H9 (cell line): ENCODE measurements at regions not wholly inside any gene's neighbourhood (a gene's known extent, or its start where the extent isn't known, plus 50 kb on each side); places are given as distances from the start of the nearest gene placed in this dataset.

Experiments used
- DNase-seq: peaks from one replicate; pipeline ENCODE4 v3.0.0-alpha.2; 2017
- H2AFZ ChIP-seq: one replicate; pipeline ENCODE4 v1.6.1; 2013; ENCODE audit warnings: mild to moderate bottlenecking, low read length, control low read depth, moderate library complexity
- H2AK5ac ChIP-seq: 2 replicates; pipeline ENCODE4 v1.6.1; 2013; ENCODE audit warnings: low read length, control low read depth, mixed read lengths; ENCODE audit not compliant: insufficient read length
- H2BK120ac ChIP-seq: one replicate; pipeline ENCODE4 v1.6.1; 2013; ENCODE audit warnings: low read depth, mild to moderate bottlenecking, low read length, control low read depth, inconsistent platforms; ENCODE audit not compliant: poor library complexity, severe bottlenecking
- H2BK12ac ChIP-seq: 2 replicates; pipeline ENCODE4 v1.6.1; 2013; ENCODE audit warnings: low read length, control low read depth, mixed read lengths, low read depth; ENCODE audit not compliant: insufficient read length
- H2BK15ac ChIP-seq: 2 replicates; pipeline ENCODE4 v1.6.1; 2013; ENCODE audit warnings: low read depth, low read length, control low read depth
- H2BK20ac ChIP-seq: one replicate; pipeline ENCODE4 v1.6.1; 2013; ENCODE audit warnings: low read depth, mild to moderate bottlenecking, low read length, control low read depth, inconsistent platforms; ENCODE audit not compliant: poor library complexity, severe bottlenecking
- H2BK5ac ChIP-seq: 2 replicates; pipeline ENCODE4 v1.6.1; 2013; ENCODE audit warnings: low read length, control low read depth, mixed read lengths; ENCODE audit not compliant: insufficient read length
- H3K14ac ChIP-seq: 2 replicates; pipeline ENCODE4 v1.6.1; 2013; ENCODE audit warnings: low read length, control low read depth; ENCODE audit not compliant: insufficient read depth
- H3K18ac ChIP-seq: 2 replicates; pipeline ENCODE4 v1.6.1; 2013; ENCODE audit warnings: low read depth, mild to moderate bottlenecking, mixed read lengths, low read length, control low read depth; ENCODE audit not compliant: insufficient read length
- H3K23ac ChIP-seq: 2 replicates; pipeline ENCODE4 v1.6.1; 2013; ENCODE audit warnings: low read length, control low read depth, mixed read lengths, low read depth; ENCODE audit not compliant: insufficient read length
- H3K23me2 ChIP-seq: 2 replicates; pipeline ENCODE4 v1.6.1; 2013; ENCODE audit warnings: low read depth, mild to moderate bottlenecking, mixed read lengths, low read length, control low read depth; ENCODE audit not compliant: insufficient read length, poor library complexity, severe bottlenecking
- H3K27ac ChIP-seq: 2 replicates; pipeline ENCODE4 v1.5.1; 2013; ENCODE audit warnings: low read length, control low read depth, mixed read lengths, low read depth; ENCODE audit not compliant: insufficient read length
- H3K27me3 ChIP-seq: 2 replicates; pipeline ENCODE4 v1.6.1; 2013; ENCODE audit warnings: low read length, control low read depth, inconsistent platforms; ENCODE audit not compliant: insufficient read depth
- H3K4ac ChIP-seq: 2 replicates; pipeline ENCODE4 v1.6.1; 2013; ENCODE audit warnings: low read depth, mild to moderate bottlenecking, control low read depth, inconsistent platforms, low read length, moderate library complexity
- H3K4me1 ChIP-seq: 2 replicates; pipeline ENCODE4 v1.6.1; 2013; ENCODE audit warnings: low read length, control low read depth, inconsistent platforms; ENCODE audit not compliant: insufficient read depth
- H3K4me2 ChIP-seq: 2 replicates; pipeline ENCODE4 v1.6.1; 2013; ENCODE audit warnings: low read length, control low read depth, mixed read lengths; ENCODE audit not compliant: insufficient read length, insufficient read depth
- H3K56ac ChIP-seq: 2 replicates; pipeline ENCODE4 v1.6.1; 2013; ENCODE audit warnings: low read depth, mild to moderate bottlenecking, mixed read lengths, low read length, control low read depth; ENCODE audit not compliant: insufficient read length
- H3K79me1 ChIP-seq: 2 replicates; pipeline ENCODE4 v1.6.1; 2013; ENCODE audit warnings: low read depth, mild to moderate bottlenecking, moderate library complexity, low read length, control low read depth, inconsistent platforms; ENCODE audit not compliant: insufficient read depth, poor library complexity, severe bottlenecking
- H3K79me2 ChIP-seq: 2 replicates; pipeline ENCODE4 v1.6.1; 2013; ENCODE audit warnings: low read length, control low read depth, inconsistent platforms; ENCODE audit not compliant: insufficient read depth
- H3K9ac ChIP-seq: 2 replicates; pipeline ENCODE4 v1.6.1; 2013; ENCODE audit warnings: low read length, control low read depth, mixed read lengths; ENCODE audit not compliant: insufficient read length; ENCODE audit errors: extremely low read depth
- H3K9me3 ChIP-seq: one replicate; pipeline ENCODE4 v1.6.1; 2013; ENCODE audit warnings: low read depth, low read length, inconsistent platforms; ENCODE audit not compliant: control insufficient read depth
- H3T11ph ChIP-seq: one replicate; pipeline ENCODE4 v1.6.1; 2013; ENCODE audit warnings: mild to moderate bottlenecking, low read length, control low read depth, inconsistent platforms
- H4K20me1 ChIP-seq: one replicate; pipeline ENCODE4 v1.6.1; 2013; ENCODE audit not compliant: control insufficient read depth, insufficient read length, insufficient read depth
- H4K5ac ChIP-seq: 2 replicates; pipeline ENCODE4 v1.6.1; 2013; ENCODE audit warnings: low read depth, mild to moderate bottlenecking, mixed read lengths, low read length, control low read depth; ENCODE audit not compliant: insufficient read length
- H4K8ac ChIP-seq: replicated peaks from 2 replicates; pipeline ENCODE4 v1.6.1; 2013; ENCODE audit warnings: low read length, control low read depth, mixed read lengths, low read depth; ENCODE audit not compliant: insufficient read length
- H4K91ac ChIP-seq: 2 replicates; pipeline ENCODE4 v1.6.1; 2013; ENCODE audit warnings: low read depth, mild to moderate bottlenecking, moderate library complexity, mixed read lengths, low read length, control low read depth; ENCODE audit not compliant: insufficient read length
- H3K27ac Mint-ChIP-seq, 3 experiments: 2 replicates in 2 of 3; 3 replicates in 1 of 3; pipeline ENCODE4 v1.8.0; 2020 to 2021; ENCODE audit warnings: mixed read lengths in 3 of 3, mild to moderate bottlenecking in 1 of 3, moderate library complexity in 1 of 3
- H3K27me3 Mint-ChIP-seq: 2 replicates; pipeline ENCODE4 v1.8.0; 2021; ENCODE audit warnings: low read depth, mild to moderate bottlenecking, moderate library complexity, mixed read lengths
- H3K36me3 Mint-ChIP-seq, 3 experiments: 2 replicates in 2 of 3; 3 replicates in 1 of 3; pipeline ENCODE4 v1.8.0; 2020 to 2021; ENCODE audit warnings: low read depth in 3 of 3, mixed read lengths in 3 of 3; ENCODE audit not compliant: insufficient read depth in 1 of 3
- H3K4me1 Mint-ChIP-seq, 2 experiments: 2 replicates each; pipeline ENCODE4 v1.8.0; 2020; ENCODE audit warnings: mixed read lengths in 2 of 2
- H3K4me3 Mint-ChIP-seq, 2 experiments: 2 replicates in 1 of 2; 3 replicates in 1 of 2; pipeline ENCODE4 v1.8.0; 2020 to 2021; ENCODE audit warnings: mild to moderate bottlenecking in 2 of 2, mixed read lengths in 2 of 2, moderate library complexity in 1 of 2
- H3K9me3 Mint-ChIP-seq, 2 experiments: 2 replicates in 1 of 2; 3 replicates in 1 of 2; pipeline ENCODE4 v1.8.0; 2020; ENCODE audit warnings: mild to moderate bottlenecking in 2 of 2, mixed read lengths in 2 of 2, moderate library complexity in 1 of 2
- WGBS: extraction: QIAGEN DNeasy Blood & Tissue Kit; methylation state at CpG from one replicate; pipeline ENCODE4 v1.1.7; 2013; ENCODE audit warnings: missing lambda C conversion rate, low lambda C conversion rate, mixed read lengths; ENCODE audit not compliant: insufficient read length; ENCODE audit errors: extremely low coverage; 5-methylcytosine and 5-hydroxymethylcytosine counted together
- TF ChIP-seq, protein P1 (sequence below): fragments of 200-600 bp; sonication (generic); conservative IDR thresholded peaks from 3 replicates; pipeline ENCODE4 v1.8.0; 2021; ENCODE audit warnings: antibody characterized with exemption, mild to moderate bottlenecking

DNA sequence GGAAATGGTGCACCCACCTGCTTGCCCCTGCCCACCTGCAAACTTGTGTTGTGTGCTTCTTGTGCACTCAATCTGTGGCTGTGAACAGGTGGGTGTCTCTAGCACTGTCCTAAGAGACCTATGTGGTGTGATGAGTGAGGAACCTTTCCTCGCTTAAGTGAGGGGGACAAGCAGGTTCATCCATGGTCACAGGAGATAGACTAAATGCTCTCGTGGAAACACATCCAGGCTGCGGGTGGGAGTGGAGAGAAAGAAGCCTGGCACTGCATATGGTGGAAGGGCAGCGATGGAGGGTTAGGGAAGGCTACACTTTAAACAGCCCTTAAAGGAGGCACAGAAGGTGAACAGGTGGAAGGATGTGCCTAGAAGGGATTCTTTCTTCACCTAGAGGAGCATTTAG is 330.9 kb downstream of the CXCL12 start:
- no peak overlapping the region for H4K5ac ChIP-seq
- no peak overlapping the region for H2AK5ac ChIP-seq
- no peaks in the 10 kb centered on the region for H3K27me3 ChIP-seq
- no peak overlapping the region for H3K56ac ChIP-seq
- peaks cover 11 to 18% of the 10 kb centered on the region in 2 experiments for H3K4me1 Mint-ChIP-seq
- H2AFZ ChIP-seq, result no peak overlapping the region
- H2BK15ac ChIP-seq, result no peak overlapping the region
- H3K23me2 ChIP-seq, result no peaks in the 10 kb centered on the region
- no peaks in the 10 kb centered on the region; a peak in 1 of 5 replicates for H3K9me3 Mint-ChIP-seq
- H3K27me3 Mint-ChIP-seq, result peaks cover 5% of the 10 kb centered on the region; the same call in 1 of the 2 replicates
- TF ChIP-seq, protein P1, sequence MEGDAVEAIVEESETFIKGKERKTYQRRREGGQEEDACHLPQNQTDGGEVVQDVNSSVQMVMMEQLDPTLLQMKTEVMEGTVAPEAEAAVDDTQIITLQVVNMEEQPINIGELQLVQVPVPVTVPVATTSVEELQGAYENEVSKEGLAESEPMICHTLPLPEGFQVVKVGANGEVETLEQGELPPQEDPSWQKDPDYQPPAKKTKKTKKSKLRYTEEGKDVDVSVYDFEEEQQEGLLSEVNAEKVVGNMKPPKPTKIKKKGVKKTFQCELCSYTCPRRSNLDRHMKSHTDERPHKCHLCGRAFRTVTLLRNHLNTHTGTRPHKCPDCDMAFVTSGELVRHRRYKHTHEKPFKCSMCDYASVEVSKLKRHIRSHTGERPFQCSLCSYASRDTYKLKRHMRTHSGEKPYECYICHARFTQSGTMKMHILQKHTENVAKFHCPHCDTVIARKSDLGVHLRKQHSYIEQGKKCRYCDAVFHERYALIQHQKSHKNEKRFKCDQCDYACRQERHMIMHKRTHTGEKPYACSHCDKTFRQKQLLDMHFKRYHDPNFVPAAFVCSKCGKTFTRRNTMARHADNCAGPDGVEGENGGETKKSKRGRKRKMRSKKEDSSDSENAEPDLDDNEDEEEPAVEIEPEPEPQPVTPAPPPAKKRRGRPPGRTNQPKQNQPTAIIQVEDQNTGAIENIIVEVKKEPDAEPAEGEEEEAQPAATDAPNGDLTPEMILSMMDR, result no peak
- no peaks in the 10 kb centered on the region for H3K9me3 ChIP-seq
- H4K8ac ChIP-seq, result no peak overlapping the region
- H2BK5ac ChIP-seq, result no peak overlapping the region
- H3K27ac ChIP-seq, result no peak overlapping the region
- H3K4me2 ChIP-seq, result no peak overlapping the region
- no peak overlapping the region for H3K4me3 Mint-ChIP-seq
- H4K91ac ChIP-seq, result no peak overlapping the region
- H2BK120ac ChIP-seq, result no peak overlapping the region
- no peak overlapping the region for H3K4ac ChIP-seq
- H3K27ac Mint-ChIP-seq, result no peak overlapping the region
- H3K18ac ChIP-seq, result no peak overlapping the region
- H2BK20ac ChIP-seq, result no peak overlapping the region
- H3K4me1 ChIP-seq, result no peaks in the 10 kb centered on the region
- no peak overlapping the region for H3K14ac ChIP-seq
- no peaks in the 10 kb centered on the region for H3K36me3 Mint-ChIP-seq
- no peak overlapping the region for H2BK12ac ChIP-seq
- H3K79me1 ChIP-seq, result no peaks in the 10 kb centered on the region
- no peak overlapping the region for H3K9ac ChIP-seq
- no CpG with 5 or more reads among the region's 4 CpGs for WGBS
- H3K79me2 ChIP-seq, result no peaks in the 10 kb centered on the region
- H4K20me1 ChIP-seq, result no peaks in the 10 kb centered on the region
- DNase-seq, result no peak
- no peak overlapping the region for H3K23ac ChIP-seq
- H3T11ph ChIP-seq, result no peak overlapping the region
